AG04450 (cell line): ENCODE measurements at regions not wholly inside any gene's neighbourhood (a gene's known extent, or its start where the extent isn't known, plus 50 kb on each side); places are given as distances from the start of the nearest gene placed in this dataset.
A peak's percentile ranks its signal among the peaks of the same experiment; 100 is the strongest.

ENCODE experiments used
- CTCF ChIA-PET: fragments of 300-600, 350-600 bp; formaldehyde crosslinking; extraction: SDS; loops from one replicate; lab custom pipeline; 2022; ENCODE audit warnings: antibody characterized with exemption, inconsistent platforms; lab: Charles Lee
- POLR2A ChIA-PET: fragments of 350-600 bp; formaldehyde crosslinking; extraction: SDS; loops from one replicate; lab custom pipeline; 2021; ENCODE audit warnings: antibody characterized with exemption, inconsistent platforms; lab: Yijun Ruan, JAX
- DNase-seq: peaks from one replicate; pipeline ENCODE4 v3.0.0-alpha.2; 2011; ENCODE audit warnings: low read depth, low spot score
- H3K27ac ChIP-seq: one replicate; pipeline ENCODE4 v1.5.1; 2012; ENCODE audit warnings: low read depth, low read length, control low read depth
- H3K27me3 ChIP-seq: one replicate; pipeline ENCODE4 v1.6.0; 2012; ENCODE audit warnings: low read length; ENCODE audit not compliant: control insufficient read depth, insufficient read depth
- H3K4me3 ChIP-seq: 2 replicates; pipeline ENCODE4 v1.5.1; 2011; ENCODE audit warnings: mild to moderate bottlenecking, low read depth, low read length, control low read depth
- H3K9me3 ChIP-seq: 2 replicates; pipeline ENCODE4 v1.5.1; 2012; ENCODE audit warnings: low read length; ENCODE audit not compliant: control insufficient read depth, insufficient read depth
- TF ChIP-seq, protein P1 (sequence below): IDR thresholded peaks from 2 replicates; pipeline ENCODE4 v1.5.1; 2011; ENCODE audit warnings: low read depth, low read length, control low read depth, inconsistent platforms

DNA sequence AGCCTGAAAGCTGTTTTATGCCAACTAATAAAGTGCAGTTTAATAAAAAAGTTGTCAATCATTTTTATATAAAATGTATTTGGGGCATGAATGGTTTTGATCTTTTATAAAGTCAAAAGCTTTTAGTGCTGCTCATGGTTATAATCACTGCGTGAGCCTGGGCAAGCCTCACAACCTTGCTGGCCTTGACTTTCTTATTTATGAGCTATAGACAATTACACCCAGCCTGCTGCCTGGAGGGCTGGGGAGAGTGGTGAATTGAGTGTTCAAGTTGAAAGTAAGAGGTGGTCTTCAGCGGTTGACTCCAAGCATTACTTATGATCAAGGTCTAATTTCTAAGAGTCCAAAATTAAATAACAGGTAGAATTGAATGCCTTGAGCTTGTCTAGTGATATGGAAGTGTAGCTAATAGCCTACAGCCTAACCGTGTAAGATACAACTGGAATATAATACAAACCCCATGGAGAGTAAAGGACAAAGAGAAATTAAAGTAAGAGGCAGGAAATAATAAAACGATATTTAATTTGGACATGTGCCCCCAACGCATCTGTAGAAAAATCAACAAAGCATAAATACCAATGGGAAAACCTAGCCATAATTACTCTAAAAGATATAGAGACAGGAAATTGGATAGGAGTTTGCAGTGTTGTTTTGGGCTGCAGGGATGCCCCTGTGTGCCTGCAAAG is 106.0 kb upstream of the CYP1B1 start:
- no peak overlapping the region for H3K27ac ChIP-seq
- TF ChIP-seq, protein P1, sequence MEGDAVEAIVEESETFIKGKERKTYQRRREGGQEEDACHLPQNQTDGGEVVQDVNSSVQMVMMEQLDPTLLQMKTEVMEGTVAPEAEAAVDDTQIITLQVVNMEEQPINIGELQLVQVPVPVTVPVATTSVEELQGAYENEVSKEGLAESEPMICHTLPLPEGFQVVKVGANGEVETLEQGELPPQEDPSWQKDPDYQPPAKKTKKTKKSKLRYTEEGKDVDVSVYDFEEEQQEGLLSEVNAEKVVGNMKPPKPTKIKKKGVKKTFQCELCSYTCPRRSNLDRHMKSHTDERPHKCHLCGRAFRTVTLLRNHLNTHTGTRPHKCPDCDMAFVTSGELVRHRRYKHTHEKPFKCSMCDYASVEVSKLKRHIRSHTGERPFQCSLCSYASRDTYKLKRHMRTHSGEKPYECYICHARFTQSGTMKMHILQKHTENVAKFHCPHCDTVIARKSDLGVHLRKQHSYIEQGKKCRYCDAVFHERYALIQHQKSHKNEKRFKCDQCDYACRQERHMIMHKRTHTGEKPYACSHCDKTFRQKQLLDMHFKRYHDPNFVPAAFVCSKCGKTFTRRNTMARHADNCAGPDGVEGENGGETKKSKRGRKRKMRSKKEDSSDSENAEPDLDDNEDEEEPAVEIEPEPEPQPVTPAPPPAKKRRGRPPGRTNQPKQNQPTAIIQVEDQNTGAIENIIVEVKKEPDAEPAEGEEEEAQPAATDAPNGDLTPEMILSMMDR, result no peak
- DNase-seq, result no peak
- no peak overlapping the region for H3K4me3 ChIP-seq
- H3K9me3 ChIP-seq, result no peaks in the 10 kb centered on the region
- POLR2A ChIA-PET, result no interaction called here
- CTCF ChIA-PET, result no interaction called here
- H3K27me3 ChIP-seq, result peaks cover 3% of the 10 kb centered on the region

- POLR2A ChIA-PET, result no interaction called here
- CTCF ChIA-PET, result no interaction called here
Observed at GRCh38 chr2:38180754-38181153, 104.8 kb upstream of the CYP1B1 start.

GRCh38 chr2:38178556-38179419 is 102.8 kb upstream of the CYP1B1 start:
- ChIA-PET CTCF (interaction anchor here (1.0 kb wide), 1 partner anchor 96 kb away, joined by 4 read pairs; no protein-coding TSS in a partner anchor), POLR2A (no interaction called here)
- no peak overlapping the region for H3K27ac ChIP-seq
- TF ChIP-seq, protein P1, result no peak
- H3K4me3 ChIP-seq, result no peak overlapping the region
- no peaks in the 10 kb centered on the region for H3K9me3 ChIP-seq
- DNase-seq, result no peak
- peaks cover 3% of the 10 kb centered on the region for H3K27me3 ChIP-seq

More at GRCh38 chr2:38180754-38181153, 104.8 kb upstream of the CYP1B1 start:
- Histone ChIP-seq H3K27ac (no peak overlapping the region), H3K9me3 (no peaks in the 10 kb centered on the region), H3K27me3 (peaks cover 3% of the 10 kb centered on the region), H3K4me3 (no peak overlapping the region)
- TF ChIP-seq, protein P1, result no peak
- no peak for DNase-seq

DNA sequence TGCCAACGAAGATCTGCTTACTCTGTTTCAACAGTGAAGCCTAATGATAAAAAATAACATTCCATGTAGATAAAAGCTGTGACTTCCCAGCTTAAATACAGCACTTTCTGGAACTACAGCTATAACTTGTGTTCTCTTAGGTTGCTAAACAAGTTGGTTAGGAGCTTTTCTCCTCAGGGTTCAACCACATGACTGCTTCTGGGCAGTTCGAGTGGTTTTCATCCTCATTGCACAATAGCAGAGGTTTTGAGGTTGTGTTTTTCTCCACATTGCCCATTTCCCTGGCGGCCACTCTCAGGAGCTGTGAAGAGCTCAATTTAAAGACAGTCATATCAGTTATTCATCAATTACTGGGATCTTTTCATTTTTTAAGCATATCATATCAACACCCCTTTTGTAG is 102.2 kb upstream of the CYP1B1 start:
- TF ChIP-seq, protein P1, result no peak
- CTCF ChIA-PET, result interaction anchor here (1.0 kb wide), 1 partner anchor 96 kb away, joined by 4 read pairs; no protein-coding TSS in a partner anchor
- POLR2A ChIA-PET, result no interaction called here
- H3K27ac ChIP-seq, result no peak overlapping the region
- DNase-seq, result no peak
- no peaks in the 10 kb centered on the region for H3K9me3 ChIP-seq
- peaks cover 3% of the 10 kb centered on the region for H3K27me3 ChIP-seq
- H3K4me3 ChIP-seq, result no peak overlapping the region

DNA sequence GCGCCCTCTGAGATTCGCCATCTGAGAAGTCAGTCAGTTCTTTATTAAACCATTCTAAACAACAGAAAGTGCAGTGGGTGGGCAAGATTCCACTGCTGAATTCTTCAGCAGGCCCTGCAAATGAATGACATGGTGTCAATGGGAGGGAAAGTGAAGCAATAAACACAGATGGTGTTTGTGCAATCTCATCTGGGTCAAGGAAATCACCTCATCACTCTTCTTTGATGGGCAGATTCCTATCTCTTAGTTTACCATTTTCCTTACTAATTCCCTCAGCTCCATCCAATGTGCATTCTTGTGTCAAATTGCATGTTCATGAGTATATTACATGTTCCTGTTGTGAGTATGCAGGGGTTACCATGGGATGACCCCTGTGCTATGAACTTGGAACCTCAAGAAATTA is 100.7 kb upstream of the CYP1B1 start:
- Histone ChIP-seq H3K4me3 (no peak overlapping the region), H3K27ac (peak overlapping the region; percentile 66), H3K9me3 (no peaks in the 10 kb centered on the region), H3K27me3 (no peaks in the 10 kb centered on the region)
- CTCF ChIA-PET, result interaction anchor here (0.6 kb wide), 1 partner anchor 291 kb away, joined by 3 read pairs; no protein-coding TSS in a partner anchor
- DNase-seq, result peak; percentile 78
- TF ChIP-seq, protein P1, result no peak
- POLR2A ChIA-PET, result interaction anchor here (1.0 to 1.3 kb wide), 4 partner anchors 11 to 30 kb away, joined by 3 to 7 read pairs (median 4); no protein-coding TSS in a partner anchor
